AG04450 (cell line): ENCODE measurements at regions not wholly inside any gene's neighbourhood (a gene's known extent, or its start where the extent isn't known, plus 50 kb on each side); places are given as distances from the start of the nearest gene placed in this dataset.

Experiments
- CTCF ChIA-PET: fragments of 300-600, 350-600 bp; formaldehyde crosslinking; extraction: SDS; loops from one replicate; lab custom pipeline; 2022; ENCODE audit warnings: antibody characterized with exemption, inconsistent platforms; lab: Charles Lee
- POLR2A ChIA-PET: fragments of 350-600 bp; formaldehyde crosslinking; extraction: SDS; loops from one replicate; lab custom pipeline; 2021; ENCODE audit warnings: antibody characterized with exemption, inconsistent platforms; lab: Yijun Ruan, JAX
- DNase-seq: peaks from one replicate; pipeline ENCODE4 v3.0.0-alpha.2; 2011; ENCODE audit warnings: low read depth, low spot score
- H3K27ac ChIP-seq: one replicate; pipeline ENCODE4 v1.5.1; 2012; ENCODE audit warnings: low read depth, low read length, control low read depth
- H3K27me3 ChIP-seq: one replicate; pipeline ENCODE4 v1.6.0; 2012; ENCODE audit warnings: low read length; ENCODE audit not compliant: control insufficient read depth, insufficient read depth
- H3K4me3 ChIP-seq: 2 replicates; pipeline ENCODE4 v1.5.1; 2011; ENCODE audit warnings: mild to moderate bottlenecking, low read depth, low read length, control low read depth
- H3K9me3 ChIP-seq: 2 replicates; pipeline ENCODE4 v1.5.1; 2012; ENCODE audit warnings: low read length; ENCODE audit not compliant: control insufficient read depth, insufficient read depth
- TF ChIP-seq, protein P1 (sequence below): IDR thresholded peaks from 2 replicates; pipeline ENCODE4 v1.5.1; 2011; ENCODE audit warnings: low read depth, low read length, control low read depth, inconsistent platforms

DNA sequence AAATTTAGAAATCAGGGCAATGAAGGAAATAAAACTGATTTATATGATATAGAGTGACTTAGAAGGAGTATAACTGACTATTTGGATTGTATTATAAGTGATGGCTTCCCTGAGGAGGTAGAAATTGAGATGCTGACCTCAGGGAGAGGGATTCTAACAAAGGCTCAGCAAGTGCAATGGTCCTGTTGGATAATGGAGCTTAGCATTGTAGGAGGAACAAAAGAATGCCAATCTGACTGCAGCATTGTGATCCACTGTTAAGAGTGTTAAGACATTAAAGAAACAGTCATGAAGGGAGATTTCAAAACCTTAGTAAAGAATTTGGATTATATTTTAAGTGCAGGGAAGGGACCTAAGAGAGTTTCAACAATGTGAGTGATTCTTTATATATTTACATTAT, 158.4 kb upstream of the NAALADL2 start:
- H3K9me3 ChIP-seq, result no peaks in the 10 kb centered on the region
- no peak overlapping the region for H3K4me3 ChIP-seq
- no peak for DNase-seq
- TF ChIP-seq, protein P1, sequence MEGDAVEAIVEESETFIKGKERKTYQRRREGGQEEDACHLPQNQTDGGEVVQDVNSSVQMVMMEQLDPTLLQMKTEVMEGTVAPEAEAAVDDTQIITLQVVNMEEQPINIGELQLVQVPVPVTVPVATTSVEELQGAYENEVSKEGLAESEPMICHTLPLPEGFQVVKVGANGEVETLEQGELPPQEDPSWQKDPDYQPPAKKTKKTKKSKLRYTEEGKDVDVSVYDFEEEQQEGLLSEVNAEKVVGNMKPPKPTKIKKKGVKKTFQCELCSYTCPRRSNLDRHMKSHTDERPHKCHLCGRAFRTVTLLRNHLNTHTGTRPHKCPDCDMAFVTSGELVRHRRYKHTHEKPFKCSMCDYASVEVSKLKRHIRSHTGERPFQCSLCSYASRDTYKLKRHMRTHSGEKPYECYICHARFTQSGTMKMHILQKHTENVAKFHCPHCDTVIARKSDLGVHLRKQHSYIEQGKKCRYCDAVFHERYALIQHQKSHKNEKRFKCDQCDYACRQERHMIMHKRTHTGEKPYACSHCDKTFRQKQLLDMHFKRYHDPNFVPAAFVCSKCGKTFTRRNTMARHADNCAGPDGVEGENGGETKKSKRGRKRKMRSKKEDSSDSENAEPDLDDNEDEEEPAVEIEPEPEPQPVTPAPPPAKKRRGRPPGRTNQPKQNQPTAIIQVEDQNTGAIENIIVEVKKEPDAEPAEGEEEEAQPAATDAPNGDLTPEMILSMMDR, result no peak
- ChIA-PET POLR2A (no interaction called here), CTCF (no interaction called here)
- H3K27ac ChIP-seq, result no peak overlapping the region
- no peaks in the 10 kb centered on the region for H3K27me3 ChIP-seq

DNA sequence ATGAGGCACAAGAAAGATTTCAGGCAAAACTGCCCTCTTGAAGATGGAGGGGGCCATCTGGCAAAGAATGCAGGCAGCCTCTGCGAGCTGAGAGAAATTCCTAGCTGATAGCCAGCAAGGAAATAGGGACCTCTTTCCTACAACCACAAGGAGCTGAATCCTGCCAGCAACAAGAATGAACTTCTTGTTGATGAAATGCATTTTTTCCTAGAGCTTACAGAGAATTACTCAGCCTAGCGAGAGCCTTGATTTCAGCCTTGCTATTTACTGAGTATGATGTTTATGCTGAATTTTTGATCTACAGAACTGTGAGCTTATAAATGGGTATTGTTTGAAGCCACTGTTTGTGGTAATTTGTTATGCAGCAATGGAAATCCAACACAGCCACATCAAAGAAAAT, 148.5 kb upstream of the NAALADL2 start:
- CTCF ChIA-PET, result no interaction called here

GRCh38 chr3:174715386-174715785, 143.7 kb upstream of the NAALADL2 start:
- POLR2A ChIA-PET, result no interaction called here
- peaks cover 2% of the 10 kb centered on the region; the same call in 1 of the 2 replicates for H3K9me3 ChIP-seq

More for the DNA sequence above, 148.5 kb upstream of the NAALADL2 start:
- Histone ChIP-seq H3K4me3 (no peak overlapping the region), H3K27ac (no peak overlapping the region), H3K27me3 (no peaks in the 10 kb centered on the region), H3K9me3 (peaks cover 3% of the 10 kb centered on the region; the same call in 1 of the 2 replicates)
- POLR2A ChIA-PET, result no interaction called here
- TF ChIP-seq, protein P1, result no peak
- DNase-seq, result peak; percentile 4

GRCh38 chr3:174716956-174717505, 142.1 kb upstream of the NAALADL2 start:
- CTCF ChIA-PET, result no interaction called here
- TF ChIP-seq, protein P1, result no peak

More at GRCh38 chr3:174715386-174715785, 143.7 kb upstream of the NAALADL2 start:
- no peak overlapping the region for H3K4me3 ChIP-seq
- no peak overlapping the region for H3K27ac ChIP-seq
- DNase-seq, result no peak
- CTCF ChIA-PET, result no interaction called here
- TF ChIP-seq, protein P1, result no peak
- H3K27me3 ChIP-seq, result no peaks in the 10 kb centered on the region

GRCh38 chr3:174720717-174721116, 138.4 kb upstream of the NAALADL2 start:
- H3K9me3 ChIP-seq, result no peaks in the 10 kb centered on the region
- ChIA-PET CTCF (no interaction called here), POLR2A (no interaction called here)
- H3K27me3 ChIP-seq, result no peaks in the 10 kb centered on the region
- H3K4me3 ChIP-seq, result no peak overlapping the region
- TF ChIP-seq, protein P1, result no peak
- DNase-seq, result no peak
- no peak overlapping the region for H3K27ac ChIP-seq

More at GRCh38 chr3:174716956-174717505, 142.1 kb upstream of the NAALADL2 start:
- Histone ChIP-seq H3K9me3 (no peaks in the 10 kb centered on the region), H3K4me3 (no peak overlapping the region), H3K27me3 (no peaks in the 10 kb centered on the region), H3K27ac (no peak overlapping the region)
- POLR2A ChIA-PET, result no interaction called here
- DNase-seq, result no peak
